Endothelial cell (in vitro differentiated cells): ENCODE measurements at regions not wholly inside any gene's neighbourhood (a gene's known extent, or its start where the extent isn't known, plus 50 kb on each side); places are given as distances from the start of the nearest gene placed in this dataset.

Source experiments
- DNase-seq: peaks from one replicate; pipeline ENCODE4 v3.0.0; 2021; ENCODE audit warnings: low spot score
- H3K27ac Mint-ChIP-seq: one replicate; pipeline ENCODE4 v1.8.0; 2021; ENCODE audit warnings: mixed read lengths, inconsistent platforms; ENCODE audit not compliant: unreplicated experiment
- H3K27me3 Mint-ChIP-seq: one replicate; pipeline ENCODE4 v1.8.0; 2021; ENCODE audit warnings: mild to moderate bottlenecking, moderate library complexity, mixed read lengths, inconsistent platforms; ENCODE audit not compliant: unreplicated experiment
- H3K36me3 Mint-ChIP-seq: one replicate; pipeline ENCODE4 v1.8.0; 2021; ENCODE audit warnings: mild to moderate bottlenecking, low read depth, mixed read lengths, inconsistent platforms; ENCODE audit not compliant: unreplicated experiment
- H3K4me1 Mint-ChIP-seq: one replicate; pipeline ENCODE4 v1.8.0; 2021; ENCODE audit warnings: mild to moderate bottlenecking, mixed read lengths, inconsistent platforms; ENCODE audit not compliant: unreplicated experiment
- H3K4me3 Mint-ChIP-seq: one replicate; pipeline ENCODE4 v1.8.0; 2021; ENCODE audit warnings: mild to moderate bottlenecking, mixed read lengths, inconsistent platforms; ENCODE audit not compliant: unreplicated experiment
- H3K9me3 Mint-ChIP-seq: one replicate; pipeline ENCODE4 v1.8.0; 2021; ENCODE audit warnings: mixed read lengths, inconsistent platforms; ENCODE audit not compliant: unreplicated experiment
- CTCF ChIP-seq: fragments of 200-600 bp; sonication (generic); IDR thresholded peaks from one replicate; pipeline ENCODE4 v1.5.0; 2021; ENCODE audit warnings: antibody characterized with exemption; ENCODE audit not compliant: unreplicated experiment

- H3K36me3 Mint-ChIP-seq, result peaks cover 3% of the 10 kb centered on the region
- TF ChIP-seq CTCF, result no peak
- no peaks in the 10 kb centered on the region for H3K9me3 Mint-ChIP-seq
Observed at GRCh38 chr5:2112173-2113025, 229.7 kb upstream of the IRX4 start.

DNA sequence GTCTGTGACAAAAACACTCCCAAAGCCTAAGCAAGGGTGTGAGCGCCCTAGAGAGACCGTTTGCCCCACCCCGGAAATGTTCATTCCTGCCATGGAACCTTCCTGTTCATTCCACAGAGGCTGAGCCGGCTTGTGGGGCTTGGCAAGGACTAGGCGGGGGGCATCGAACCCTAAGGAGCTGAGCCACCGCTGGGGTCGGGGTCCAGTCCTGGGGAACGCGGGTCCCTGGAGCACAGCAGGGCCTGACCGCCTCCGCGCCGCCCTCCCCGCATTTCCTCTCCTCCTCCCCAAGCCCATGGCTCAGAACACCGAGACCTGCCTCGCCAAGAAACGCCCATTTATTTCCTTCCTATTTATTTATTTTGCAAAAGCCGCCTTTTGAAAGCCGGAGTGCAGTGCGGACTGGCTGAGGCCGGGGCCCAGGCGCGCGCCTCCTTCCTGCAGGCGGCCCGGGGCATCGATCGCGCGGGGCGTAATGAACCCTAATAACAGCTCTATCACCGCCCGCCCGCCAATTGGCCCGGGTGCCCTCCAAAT, 228.9 kb upstream of the IRX4 start:
- no peak for TF ChIP-seq CTCF
- H3K27me3 Mint-ChIP-seq, result no peaks in the 10 kb centered on the region
- peaks cover 3% of the 10 kb centered on the region for H3K36me3 Mint-ChIP-seq
- no peak for DNase-seq
- no peak overlapping the region for H3K27ac Mint-ChIP-seq
- H3K9me3 Mint-ChIP-seq, result no peaks in the 10 kb centered on the region
- no peaks in the 10 kb centered on the region for H3K4me1 Mint-ChIP-seq
- H3K4me3 Mint-ChIP-seq, result no peak overlapping the region

More at GRCh38 chr5:2112173-2113025, 229.7 kb upstream of the IRX4 start:
- Mint-ChIP-seq H3K27me3 (no peaks in the 10 kb centered on the region), H3K27ac (no peak overlapping the region), H3K4me1 (no peaks in the 10 kb centered on the region), H3K4me3 (no peak overlapping the region)
- DNase-seq, result no peak

DNA sequence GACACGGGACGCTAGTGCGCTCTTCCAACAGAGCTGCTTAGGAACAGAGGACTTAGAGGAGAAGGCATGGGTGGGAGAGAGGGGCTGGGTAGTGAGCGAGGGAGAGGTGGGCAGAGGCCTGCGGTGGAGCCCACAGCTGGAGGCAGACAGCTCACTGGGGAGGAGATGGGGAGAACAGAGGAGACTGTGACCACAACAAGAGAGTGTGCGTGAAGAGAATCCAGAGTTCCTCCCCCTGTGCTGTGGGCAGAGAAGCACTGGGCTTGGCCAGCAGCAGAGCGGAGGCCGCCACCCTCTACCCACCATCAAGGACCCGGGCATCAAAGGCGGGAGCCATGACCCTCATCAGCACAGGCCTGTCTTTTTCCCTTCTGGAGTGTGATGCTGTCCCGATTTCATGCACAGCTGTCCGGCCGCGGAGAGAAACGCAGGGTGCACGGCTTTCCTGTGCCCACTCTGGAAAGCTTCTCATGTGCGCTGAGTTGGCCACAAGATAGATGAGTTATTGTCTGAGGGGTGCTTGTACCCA, 228.3 kb upstream of the IRX4 start:
- no peak overlapping the region for H3K4me3 Mint-ChIP-seq
- no peaks in the 10 kb centered on the region for H3K27me3 Mint-ChIP-seq
- H3K9me3 Mint-ChIP-seq, result no peaks in the 10 kb centered on the region
- H3K36me3 Mint-ChIP-seq, result peaks cover 1% of the 10 kb centered on the region
- DNase-seq, result no peak
- no peaks in the 10 kb centered on the region for H3K4me1 Mint-ChIP-seq
- no peak overlapping the region for H3K27ac Mint-ChIP-seq
- TF ChIP-seq CTCF, result no peak

GRCh38 chr5:2110137-2110933, 227.6 kb upstream of the IRX4 start:
- peak; percentile 21 for TF ChIP-seq CTCF
- Mint-ChIP-seq H3K27ac (no peak overlapping the region), H3K36me3 (no peaks in the 10 kb centered on the region), H3K9me3 (no peaks in the 10 kb centered on the region), H3K4me1 (no peaks in the 10 kb centered on the region), H3K27me3 (no peaks in the 10 kb centered on the region), H3K4me3 (no peak overlapping the region)
- no peak for DNase-seq
